Uterus (tissue), 3 donors: ENCODE measurements at regions not wholly inside any gene's neighbourhood (a gene's known extent, or its start where the extent isn't known, plus 50 kb on each side); places are given as distances from the start of the nearest gene placed in this dataset.

Experiments
- DNase-seq, 2 donors: peaks; one replicate each; pipeline ENCODE4 v3.0.0-alpha.2; 2019 to 2020
- H3K27ac ChIP-seq, 2 donors: fragments of 200-600 bp; sonication (generic); 1 replicate in 1 of 2; 2 replicates in 1 of 2; pipeline ENCODE4 v1.5.1; 2016 to 2018
- H3K27me3 ChIP-seq, 2 donors: fragments of 200-600 bp; sonication (generic); one replicate each; pipeline ENCODE4 v1.5.1; 2018 to 2019; ENCODE audit warnings: control low read depth in 1 of 2
- H3K36me3 ChIP-seq, 2 donors: fragments of 200-600 bp; sonication (generic); one replicate each; pipeline ENCODE4 v1.5.1; 2019; ENCODE audit warnings: control low read depth in 1 of 2
- H3K4me1 ChIP-seq, 2 donors: fragments of 200-600 bp; sonication (generic); one replicate each; pipeline ENCODE4 v1.5.1; 2018 to 2019; ENCODE audit warnings: control low read depth in 1 of 2
- H3K4me3 ChIP-seq, 2 donors: fragments of 200-600 bp; sonication (generic); 1 replicate in 1 of 2; 2 replicates in 1 of 2; pipeline ENCODE4 v1.5.1; 2018 to 2019; ENCODE audit warnings: mild to moderate bottlenecking in 1 of 2
- H3K9me3 ChIP-seq, 2 donors: fragments of 200-600 bp; sonication (generic); one replicate each; pipeline ENCODE4 v1.5.1; 2019; ENCODE audit warnings: control low read depth in 1 of 2
- CTCF ChIP-seq, 4 experiments: fragments of 200-600 bp in 2 of 4; fragments of 450-650 bp in 2 of 4; sonication (generic) in 2 of 4; IDR thresholded peaks; one replicate each; pipeline ENCODE4 v1.5.1; 2016 to 2019; ENCODE audit warnings: antibody characterized with exemption in 4 of 4, mild to moderate bottlenecking in 2 of 4, moderate library complexity in 1 of 4
- POLR2A ChIP-seq, 2 donors: fragments of 450-650 bp; IDR thresholded peaks; one replicate each; pipeline ENCODE4 v1.6.1; 2016; ENCODE audit warnings: antibody characterized with exemption in 2 of 2, mild to moderate bottlenecking in 1 of 2, moderate library complexity in 1 of 2
- intact Hi-C: fragments of 100-400 bp; cut with DNase I; formaldehyde crosslinking; loops from one replicate; pipeline ENCODE4 v1.15.1; 2023; ENCODE audit warnings: low total_unique reads
- donor health status: DM: yes; HTN: yes; CAD: no.

- no peak for DNase-seq
- no peaks in the 10 kb centered on the region for H3K27me3 ChIP-seq
- intact Hi-C loops = no loop called here
- H3K27ac ChIP-seq = no peak overlapping the region
- TF ChIP-seq POLR2A (IDR thresholded peaks at IDR 0.05) (no peak), CTCF (IDR thresholded peaks at IDR 0.05) (no peak)
- no peaks in the 10 kb centered on the region for H3K9me3 ChIP-seq
- H3K4me1 ChIP-seq = no peaks in the 10 kb centered on the region
- H3K4me3 ChIP-seq = no peak overlapping the region
- no peaks in the 10 kb centered on the region for H3K36me3 ChIP-seq
Measured at GRCh38 chr10:18860631-18861240, 187.9 kb upstream of the MALRD1 start.

- no peak for DNase-seq
- Histone ChIP-seq H3K4me3 (no peak overlapping the region), H3K9me3 (no peaks in the 10 kb centered on the region), H3K27ac (no peak overlapping the region), H3K36me3 (no peaks in the 10 kb centered on the region), H3K27me3 (no peaks in the 10 kb centered on the region), H3K4me1 (no peaks in the 10 kb centered on the region)
- no peak for TF ChIP-seq POLR2A (IDR thresholded peaks at IDR 0.05)
- TF ChIP-seq CTCF (IDR thresholded peaks at IDR 0.05) = no peak
- intact Hi-C loops = no loop called here
Measured at GRCh38 chr10:18861382-18861781, 187.2 kb upstream of the MALRD1 start.

GRCh38 chr10:18866852-18867251 lies 181.7 kb upstream of the MALRD1 start:
- no peaks in the 10 kb centered on the region for H3K9me3 ChIP-seq
- H3K4me3 ChIP-seq = no peak overlapping the region
- intact Hi-C loops = no loop called here
- no peaks in the 10 kb centered on the region for H3K27me3 ChIP-seq
- no peaks in the 10 kb centered on the region for H3K4me1 ChIP-seq
- TF ChIP-seq CTCF (IDR thresholded peaks at IDR 0.05) (no peak), POLR2A (IDR thresholded peaks at IDR 0.05) (no peak)
- no peak overlapping the region for H3K27ac ChIP-seq
- no peak for DNase-seq
- no peaks in the 10 kb centered on the region for H3K36me3 ChIP-seq

GRCh38 chr10:18868919-18869318 lies 179.7 kb upstream of the MALRD1 start:
- DNase-seq = no peak
- intact Hi-C loops = no loop called here

GRCh38 chr10:18875477-18875876 lies 173.1 kb upstream of the MALRD1 start:
- DNase-seq = no peak
- no peaks in the 10 kb centered on the region for H3K9me3 ChIP-seq
- H3K27ac ChIP-seq = no peak overlapping the region
- no peaks in the 10 kb centered on the region for H3K4me1 ChIP-seq
- intact Hi-C loops = no loop called here
- no peak overlapping the region for H3K4me3 ChIP-seq
- H3K36me3 ChIP-seq = no peaks in the 10 kb centered on the region
- no peaks in the 10 kb centered on the region for H3K27me3 ChIP-seq
- TF ChIP-seq POLR2A (IDR thresholded peaks at IDR 0.05) (no peak), CTCF (IDR thresholded peaks at IDR 0.05) (no peak)

More at GRCh38 chr10:18868919-18869318, 179.7 kb upstream of the MALRD1 start:
- Histone ChIP-seq H3K36me3 (no peaks in the 10 kb centered on the region), H3K27ac (no peak overlapping the region), H3K27me3 (no peaks in the 10 kb centered on the region), H3K4me3 (no peak overlapping the region), H3K4me1 (no peaks in the 10 kb centered on the region), H3K9me3 (no peaks in the 10 kb centered on the region)
- no peak for TF ChIP-seq POLR2A (IDR thresholded peaks at IDR 0.05)
- TF ChIP-seq CTCF (IDR thresholded peaks at IDR 0.05) = no peak
